ENCODE measurements at regions not wholly inside any gene's neighbourhood (a gene's known extent, or its start where the extent isn't known, plus 50 kb on each side); places are given as distances from the start of the nearest gene placed in this dataset.
A peak's percentile ranks its signal among the peaks of the same experiment; 100 is the strongest.

DNA sequence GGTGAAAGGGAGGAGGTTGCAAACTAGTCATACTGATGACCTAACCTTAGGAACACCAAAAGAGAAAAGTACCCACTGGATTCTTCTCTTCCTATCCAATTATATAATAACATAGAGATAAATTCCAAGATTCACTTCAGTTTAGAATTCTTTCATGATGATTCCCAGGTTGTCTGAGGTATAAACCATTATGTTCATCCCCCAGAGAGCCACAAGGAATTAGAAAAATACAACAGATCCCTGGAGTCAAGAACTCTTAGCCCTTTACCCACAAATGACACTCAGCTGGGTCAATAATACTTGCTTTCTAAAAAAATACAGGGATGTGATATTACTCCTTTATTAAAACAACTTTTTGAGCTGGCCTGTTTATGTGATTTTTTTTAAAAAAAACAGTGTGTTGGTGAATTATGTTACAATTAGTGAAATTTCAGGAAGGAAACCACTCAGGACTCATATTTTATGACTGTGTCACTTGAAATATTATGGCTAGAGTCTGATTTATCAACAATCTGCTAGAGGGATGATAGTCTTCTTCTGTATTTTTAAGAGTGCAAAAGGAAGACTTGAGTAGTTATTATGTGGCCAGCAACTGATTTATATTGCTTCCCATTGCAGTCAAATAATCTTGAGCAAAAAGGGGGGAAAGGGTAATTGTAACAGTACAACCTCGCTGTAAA is 338.2 kb downstream of the NFIB start:
- H2BK12ac ChIP-seq (ENCODE audit: low read length in 2 of 2): no peak overlapping the region
- 63% methylated on average over 1 of the region's 1 CpG for WGBS
- H2BK120ac ChIP-seq (ENCODE audit: low read depth, low read length): no peak overlapping the region
- no peak overlapping the region for H3K4ac ChIP-seq (ENCODE audit: low read depth in 1 of 2, low read length in 2 of 2)
- no peak overlapping the region for H2BK15ac ChIP-seq (ENCODE audit: low read depth, poor library complexity, severe bottlenecking)
- no peak overlapping the region for H3K27ac ChIP-seq (ENCODE audit: low read length, poor library complexity, severe bottlenecking)
- no peak overlapping the region for H2BK5ac ChIP-seq (ENCODE audit: low read depth, low read length, poor library complexity, severe bottlenecking)
- H4K8ac ChIP-seq (ENCODE audit: low read length): no peak overlapping the region
- peaks cover 4% of the 10 kb centered on the region for H3K4me1 ChIP-seq (ENCODE audit: control insufficient read depth, insufficient read depth, low read depth, low read length)
- no peaks in the 10 kb centered on the region for H3K27me3 ChIP-seq (ENCODE audit: control insufficient read depth in 1 of 2, insufficient read depth in 1 of 2, low read length in 2 of 2)
- H3K23ac ChIP-seq (ENCODE audit: low read length in 2 of 2): no peak overlapping the region
- H4K91ac ChIP-seq (ENCODE audit: low read length): no peak overlapping the region
- no peak for DNase-seq
- H3K14ac ChIP-seq (ENCODE audit: low read length in 2 of 2): no peak overlapping the region
- no peaks in the 10 kb centered on the region for H3K9me3 ChIP-seq (ENCODE audit: control insufficient read depth, low read length)
- no peak overlapping the region for H3K4me2 ChIP-seq (ENCODE audit: low read length, poor library complexity, severe bottlenecking)
- no peak overlapping the region for H3K18ac ChIP-seq (ENCODE audit: low read depth in 1 of 2, low read length in 2 of 2)
- no peaks in the 10 kb centered on the region for H3K79me1 ChIP-seq (replicated peaks; ENCODE audit: low read length, poor library complexity, severe bottlenecking)
- H3K4me3 ChIP-seq (ENCODE audit: insufficient read depth in 1 of 2, low read depth in 1 of 2, low read length in 2 of 2): no peak overlapping the region
- H3K9ac ChIP-seq (ENCODE audit: low read length): no peak overlapping the region
- H2AK5ac ChIP-seq (ENCODE audit: low read length, severe bottlenecking): no peak overlapping the region
- H3K36me3 ChIP-seq (ENCODE audit: control insufficient read depth in 1 of 2, insufficient read depth in 2 of 2, low read depth in 1 of 2, low read length in 2 of 2): no peaks in the 10 kb centered on the region
- H2AFZ ChIP-seq (ENCODE audit: low read depth, low read length): no peak overlapping the region

DNA sequence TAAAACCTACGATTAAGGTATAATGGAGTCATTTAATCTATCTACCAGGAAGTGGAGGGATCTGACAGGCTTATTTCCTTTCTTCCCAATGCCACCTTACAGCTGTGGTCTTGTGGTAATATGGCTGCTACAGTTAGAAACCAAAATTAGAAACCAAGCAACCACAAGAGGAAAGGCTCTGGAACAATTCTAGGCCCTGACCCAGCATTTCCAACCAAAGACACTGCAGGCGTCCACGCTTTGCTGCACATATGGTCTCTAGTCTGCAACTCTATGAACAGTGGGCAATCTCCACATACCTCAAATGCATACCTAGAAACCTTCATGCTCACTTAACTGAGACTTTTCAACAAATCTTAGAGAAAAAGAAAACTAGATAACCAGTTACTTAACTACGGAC is 339.1 kb downstream of the NFIB start:
- H3K9me3 ChIP-seq (ENCODE audit: control insufficient read depth, low read length): no peaks in the 10 kb centered on the region
- H3K18ac ChIP-seq (ENCODE audit: low read depth in 1 of 2, low read length in 2 of 2): no peak overlapping the region
- no peaks in the 10 kb centered on the region for H3K36me3 ChIP-seq (ENCODE audit: control insufficient read depth in 1 of 2, insufficient read depth in 2 of 2, low read depth in 1 of 2, low read length in 2 of 2)
- H2BK15ac ChIP-seq (ENCODE audit: low read depth, poor library complexity, severe bottlenecking): no peak overlapping the region
- H3K4me1 ChIP-seq (ENCODE audit: control insufficient read depth, insufficient read depth, low read depth, low read length): peaks cover 4% of the 10 kb centered on the region
- H3K23ac ChIP-seq (ENCODE audit: low read length in 2 of 2): no peak overlapping the region
- WGBS: 95% methylated on average over 4 of the region's 4 CpGs
- no peak overlapping the region for H4K8ac ChIP-seq (ENCODE audit: low read length)
- H2BK5ac ChIP-seq (ENCODE audit: low read depth, low read length, poor library complexity, severe bottlenecking): no peak overlapping the region
- no peak overlapping the region for H2AK5ac ChIP-seq (ENCODE audit: low read length, severe bottlenecking)
- no peak overlapping the region for H4K91ac ChIP-seq (ENCODE audit: low read length)
- no peak overlapping the region for H2BK12ac ChIP-seq (ENCODE audit: low read length in 2 of 2)
- DNase-seq: no peak
- H3K79me1 ChIP-seq (replicated peaks; ENCODE audit: low read length, poor library complexity, severe bottlenecking): no peaks in the 10 kb centered on the region
- no peak overlapping the region for H2AFZ ChIP-seq (ENCODE audit: low read depth, low read length)
- H2BK120ac ChIP-seq (ENCODE audit: low read depth, low read length): no peak overlapping the region
- H3K27me3 ChIP-seq (ENCODE audit: control insufficient read depth in 1 of 2, insufficient read depth in 1 of 2, low read length in 2 of 2): no peaks in the 10 kb centered on the region
- H3K4ac ChIP-seq (ENCODE audit: low read depth in 1 of 2, low read length in 2 of 2): no peak overlapping the region
- H3K14ac ChIP-seq (ENCODE audit: low read length in 2 of 2): no peak overlapping the region
- no peak overlapping the region for H3K4me2 ChIP-seq (ENCODE audit: low read length, poor library complexity, severe bottlenecking)
- H3K4me3 ChIP-seq (ENCODE audit: insufficient read depth in 1 of 2, low read depth in 1 of 2, low read length in 2 of 2): no peak overlapping the region
- H3K27ac ChIP-seq (ENCODE audit: low read length, poor library complexity, severe bottlenecking): peak overlapping the region; percentile 51
- no peak overlapping the region for H3K9ac ChIP-seq (ENCODE audit: low read length)

DNA sequence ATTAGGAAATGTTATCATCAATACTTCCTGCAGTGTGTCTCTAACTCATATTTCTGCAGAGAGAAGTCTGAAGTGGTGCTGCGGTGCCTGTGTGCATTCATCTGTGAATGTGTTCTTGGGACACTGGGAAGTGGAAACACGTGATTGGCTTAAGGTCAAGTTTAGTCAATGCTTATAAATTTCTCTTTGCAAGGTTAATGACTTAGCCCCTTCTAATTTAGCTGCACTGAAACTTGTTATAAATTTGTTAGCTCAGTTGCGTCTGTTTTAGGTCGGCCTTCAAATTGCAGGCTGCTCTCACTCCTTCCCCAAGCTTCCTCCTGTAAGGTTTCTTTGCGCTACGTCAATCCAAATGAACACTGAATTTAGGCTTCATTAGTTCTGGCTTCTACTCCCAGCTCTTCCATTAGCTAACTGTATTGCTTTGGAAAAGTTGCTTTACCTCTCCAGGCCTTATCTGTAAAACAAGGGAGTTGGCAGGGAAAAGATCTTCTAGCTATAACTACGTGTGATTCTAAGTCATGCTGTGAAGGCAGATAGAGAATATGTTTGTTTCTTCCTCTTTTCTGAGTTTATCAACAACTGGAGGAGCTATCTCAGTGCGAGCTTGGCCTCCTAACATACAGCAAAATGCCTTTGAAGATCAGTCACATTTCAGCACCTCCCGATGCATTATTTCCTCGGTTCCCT is 341.8 kb downstream of the NFIB start:
- peaks cover 2% of the 10 kb centered on the region for H3K4me1 ChIP-seq (ENCODE audit: control insufficient read depth, insufficient read depth, low read depth, low read length)
- H2BK5ac ChIP-seq (ENCODE audit: low read depth, low read length, poor library complexity, severe bottlenecking): no peak overlapping the region
- no peak overlapping the region for H2AFZ ChIP-seq (ENCODE audit: low read depth, low read length)
- no peak overlapping the region for H2BK120ac ChIP-seq (ENCODE audit: low read depth, low read length)
- H2BK15ac ChIP-seq (ENCODE audit: low read depth, poor library complexity, severe bottlenecking): no peak overlapping the region
- H4K8ac ChIP-seq (ENCODE audit: low read length): no peak overlapping the region
- no peak overlapping the region for H4K91ac ChIP-seq (ENCODE audit: low read length)
- H3K18ac ChIP-seq (ENCODE audit: low read depth in 1 of 2, low read length in 2 of 2): no peak overlapping the region
- H3K4ac ChIP-seq (ENCODE audit: low read depth in 1 of 2, low read length in 2 of 2): no peak overlapping the region
- H2BK12ac ChIP-seq (ENCODE audit: low read length in 2 of 2): peak overlapping the region in 1 of 2 experiments; percentile 13
- H3K27me3 ChIP-seq (ENCODE audit: control insufficient read depth in 1 of 2, insufficient read depth in 1 of 2, low read length in 2 of 2): no peaks in the 10 kb centered on the region
- 74% methylated on average over 6 of the region's 10 CpGs for WGBS
- no peak overlapping the region for H3K4me3 ChIP-seq (ENCODE audit: insufficient read depth in 1 of 2, low read depth in 1 of 2, low read length in 2 of 2)
- no peak overlapping the region for H3K9ac ChIP-seq (ENCODE audit: low read length)
- no peak overlapping the region for H3K4me2 ChIP-seq (ENCODE audit: low read length, poor library complexity, severe bottlenecking)
- no peak for DNase-seq
- no peaks in the 10 kb centered on the region for H3K36me3 ChIP-seq (ENCODE audit: control insufficient read depth in 1 of 2, insufficient read depth in 2 of 2, low read depth in 1 of 2, low read length in 2 of 2)
- H3K14ac ChIP-seq (ENCODE audit: low read length in 2 of 2): no peak overlapping the region
- H3K27ac ChIP-seq (ENCODE audit: low read length, poor library complexity, severe bottlenecking): no peak overlapping the region
- no peaks in the 10 kb centered on the region for H3K9me3 ChIP-seq (ENCODE audit: control insufficient read depth, low read length)
- H3K79me1 ChIP-seq (replicated peaks; ENCODE audit: low read length, poor library complexity, severe bottlenecking): no peaks in the 10 kb centered on the region
- no peak overlapping the region for H2AK5ac ChIP-seq (ENCODE audit: low read length, severe bottlenecking)
- no peak overlapping the region for H3K23ac ChIP-seq (ENCODE audit: low read length in 2 of 2)

DNA sequence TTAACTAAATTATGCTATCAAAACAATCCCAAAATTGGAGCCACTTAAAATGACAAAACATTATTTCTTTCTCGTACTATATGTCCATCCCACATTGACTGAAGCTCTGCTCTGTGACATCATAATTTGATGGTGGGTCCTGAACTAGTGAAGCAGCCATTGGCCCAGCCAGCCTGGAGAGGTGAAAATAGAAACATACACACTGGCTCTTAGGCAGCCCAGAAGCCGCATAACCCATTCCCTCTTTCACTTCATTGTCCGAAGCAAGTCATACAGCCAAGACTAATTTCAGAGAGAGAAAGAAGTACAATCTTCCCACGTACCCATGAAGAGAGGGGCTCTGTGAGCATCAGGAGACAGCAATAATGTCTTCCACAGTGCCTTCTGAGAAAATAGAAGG is 342.5 kb downstream of the NFIB start:
- no peak overlapping the region for H2BK12ac ChIP-seq (ENCODE audit: low read length in 2 of 2)
- H3K27me3 ChIP-seq (ENCODE audit: control insufficient read depth in 1 of 2, insufficient read depth in 1 of 2, low read length in 2 of 2): no peaks in the 10 kb centered on the region
- H3K79me1 ChIP-seq (replicated peaks; ENCODE audit: low read length, poor library complexity, severe bottlenecking): no peaks in the 10 kb centered on the region
- H3K9me3 ChIP-seq (ENCODE audit: control insufficient read depth, low read length): no peaks in the 10 kb centered on the region
- H3K4me2 ChIP-seq (ENCODE audit: low read length, poor library complexity, severe bottlenecking): no peak overlapping the region
- H2AFZ ChIP-seq (ENCODE audit: low read depth, low read length): no peak overlapping the region
- peak overlapping the region; percentile 8 for H2AK5ac ChIP-seq (ENCODE audit: low read length, severe bottlenecking)
- peaks cover 2% of the 10 kb centered on the region for H3K4me1 ChIP-seq (ENCODE audit: control insufficient read depth, insufficient read depth, low read depth, low read length)
- no peak overlapping the region for H3K18ac ChIP-seq (ENCODE audit: low read depth in 1 of 2, low read length in 2 of 2)
- no peak overlapping the region for H2BK5ac ChIP-seq (ENCODE audit: low read depth, low read length, poor library complexity, severe bottlenecking)
- no peak overlapping the region for H2BK120ac ChIP-seq (ENCODE audit: low read depth, low read length)
- no peak overlapping the region for H2BK15ac ChIP-seq (ENCODE audit: low read depth, poor library complexity, severe bottlenecking)
- H4K8ac ChIP-seq (ENCODE audit: low read length): no peak overlapping the region
- H4K91ac ChIP-seq (ENCODE audit: low read length): no peak overlapping the region
- no peak overlapping the region for H3K9ac ChIP-seq (ENCODE audit: low read length)
- DNase-seq: no peak
- H3K14ac ChIP-seq (ENCODE audit: low read length in 2 of 2): no peak overlapping the region
- H3K27ac ChIP-seq (ENCODE audit: low read length, poor library complexity, severe bottlenecking): no peak overlapping the region
- no peak overlapping the region for H3K4me3 ChIP-seq (ENCODE audit: insufficient read depth in 1 of 2, low read depth in 1 of 2, low read length in 2 of 2)
- H3K23ac ChIP-seq (ENCODE audit: low read length in 2 of 2): no peak overlapping the region
- no peak overlapping the region for H3K4ac ChIP-seq (ENCODE audit: low read depth in 1 of 2, low read length in 2 of 2)
- no peaks in the 10 kb centered on the region for H3K36me3 ChIP-seq (ENCODE audit: control insufficient read depth in 1 of 2, insufficient read depth in 2 of 2, low read depth in 1 of 2, low read length in 2 of 2)
- 85% methylated on average over 3 of the region's 4 CpGs for WGBS
